Ammon's horn (tissue), 1 donor: ENCODE measurements at regions not wholly inside any gene's neighbourhood (a gene's known extent, or its start where the extent isn't known, plus 50 kb on each side); places are given as distances from the start of the nearest gene placed in this dataset.
"Not testable (repeated sequence)": the region's sequence is repeated elsewhere in the genome, so short reads cannot be mapped to it uniquely, and the experiment has no call there.

Experiments
- DNase-seq: peaks from one replicate; pipeline ENCODE4 v3.0.0-alpha.2; 2016; ENCODE audit warnings: low spot score

DNA sequence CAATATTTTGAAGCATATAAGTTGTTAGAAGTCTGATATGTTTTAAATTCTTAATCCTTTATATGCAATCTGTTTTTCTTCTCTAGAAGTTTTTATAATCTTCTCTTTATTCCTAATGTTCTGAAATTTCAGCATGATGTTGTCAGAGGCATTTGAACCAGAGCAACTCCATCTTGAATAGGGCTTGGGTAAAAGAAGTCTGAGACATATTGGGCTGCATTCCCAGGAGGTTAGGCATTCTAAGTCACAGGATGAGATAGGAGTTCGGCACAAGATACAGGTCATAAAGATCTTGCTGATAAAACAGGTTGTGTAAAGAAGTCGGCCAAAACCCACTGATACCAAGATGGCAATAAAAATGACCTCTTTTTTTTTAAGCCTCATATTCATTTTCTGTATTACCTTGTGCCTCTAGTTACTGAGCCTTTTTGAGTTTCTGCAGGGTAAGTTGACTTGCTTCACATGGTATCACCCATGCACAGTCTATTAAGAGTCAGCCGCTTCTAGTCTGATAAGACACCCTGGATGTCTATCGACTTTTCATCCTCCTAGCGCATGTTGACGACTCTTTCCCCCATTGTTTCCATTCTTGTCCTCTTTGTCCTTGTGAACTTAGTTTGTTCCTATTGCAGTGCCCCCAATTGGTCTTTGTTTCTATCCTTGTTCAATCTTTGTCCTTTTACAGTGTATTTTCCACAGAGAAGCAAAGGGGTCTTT, 80.8 kb upstream of the RNU6-1 start:
- DNase-seq = no peak

GRCh38 chr15:67922106-67922675, 82.3 kb upstream of the RNU6-1 start:
- no peak for DNase-seq

DNA sequence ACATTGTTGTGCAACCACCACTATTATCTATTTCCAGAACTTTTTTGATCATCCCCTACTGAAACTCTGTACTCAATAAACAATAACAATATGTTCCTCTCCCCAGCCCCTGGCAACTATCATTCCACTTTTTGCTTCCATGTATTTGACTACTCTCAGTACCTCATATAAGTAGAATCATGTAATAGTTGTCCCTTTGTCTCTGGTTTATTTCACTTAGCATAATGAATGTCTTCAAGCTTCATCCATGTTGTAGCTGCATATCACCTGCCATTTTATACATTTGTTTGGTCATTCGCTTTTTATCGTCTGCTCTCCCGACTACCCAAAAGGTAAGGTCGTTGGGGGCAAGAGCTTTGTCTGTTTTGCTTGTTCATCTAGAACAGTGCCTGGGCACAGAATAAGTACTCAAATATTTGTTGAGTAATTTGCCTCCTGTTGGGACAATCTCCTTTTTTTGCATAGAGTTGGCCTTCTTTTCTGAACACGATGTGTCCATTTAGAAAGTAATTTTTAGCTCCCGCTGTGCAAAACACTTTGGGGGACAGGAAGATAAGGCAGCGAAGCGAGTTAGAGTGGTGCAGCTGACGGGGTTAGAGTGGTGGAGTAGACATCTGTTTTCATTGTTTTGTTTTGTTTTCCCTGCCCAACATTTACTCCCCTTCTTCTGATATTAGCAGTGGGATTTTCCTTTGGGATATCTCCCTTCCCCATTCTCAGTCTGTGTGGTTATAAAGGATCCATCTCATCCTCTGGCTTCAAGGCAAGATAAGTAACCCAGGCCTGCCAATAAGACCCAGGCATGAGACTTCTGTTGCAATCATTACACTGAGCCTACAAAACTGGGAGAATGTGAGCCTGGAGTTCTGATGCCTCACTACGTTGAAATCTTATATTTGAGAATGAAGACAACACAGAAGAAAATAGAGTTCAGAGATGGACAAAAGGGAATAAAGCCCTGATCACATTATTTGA, 83.4 kb upstream of the RNU6-1 start:
- no peak for DNase-seq

GRCh38 chr15:67924359-67924974, 84.6 kb upstream of the RNU6-1 start:
- DNase-seq = no peak

DNA sequence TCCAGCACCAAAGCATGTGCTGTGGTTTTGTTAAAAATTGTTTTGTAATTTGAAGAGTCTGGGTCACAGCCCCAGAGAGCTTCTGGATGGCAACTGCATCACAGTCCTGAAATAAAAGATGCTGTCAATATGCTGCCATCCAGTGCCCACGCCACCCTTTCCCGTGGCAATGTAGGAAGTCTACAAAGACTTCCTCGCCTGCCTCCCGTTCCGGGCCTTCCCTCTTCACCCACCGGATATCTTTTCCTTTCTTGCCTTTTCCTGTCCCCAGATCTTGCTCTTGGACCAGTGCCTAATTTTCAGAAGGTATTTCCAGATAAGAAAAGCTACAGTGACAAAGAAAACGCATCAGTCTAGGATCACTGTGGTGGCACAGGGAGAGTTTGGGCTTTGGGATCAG, 85.3 kb upstream of the RNU6-1 start:
- DNase-seq = no peak

DNA sequence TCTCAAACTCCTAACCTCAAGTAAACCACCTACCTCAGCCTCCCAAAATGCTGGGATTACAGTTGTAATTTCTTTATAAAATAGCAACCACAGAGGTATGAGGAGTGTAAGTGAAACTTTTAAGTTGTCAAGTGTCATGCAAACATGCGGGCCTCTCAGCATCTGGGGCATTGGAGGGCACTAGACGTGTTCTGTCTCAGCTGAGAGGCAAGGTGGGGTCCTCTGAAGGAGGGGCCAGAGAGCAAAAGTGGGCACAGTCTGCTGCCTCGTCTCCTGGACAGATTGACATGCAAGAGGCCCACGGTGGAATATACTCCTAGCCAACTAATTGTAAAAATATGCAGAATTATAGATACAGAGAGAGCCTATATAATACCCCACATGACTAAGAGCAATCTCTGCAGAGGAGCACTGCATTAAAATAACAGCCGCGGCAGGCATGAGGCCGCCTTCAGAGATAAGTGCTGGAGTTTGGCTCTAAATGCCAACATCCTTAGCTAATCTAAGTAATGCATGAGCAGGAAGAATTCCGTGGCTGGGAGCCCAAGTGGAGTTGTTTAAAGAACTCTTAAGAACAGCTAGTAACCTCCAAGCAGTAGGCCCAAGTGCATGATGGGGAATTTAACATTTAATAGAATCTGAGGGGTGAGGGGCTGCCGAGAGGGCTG, 87.8 kb upstream of the RNU6-1 start:
- DNase-seq = no peak

DNA sequence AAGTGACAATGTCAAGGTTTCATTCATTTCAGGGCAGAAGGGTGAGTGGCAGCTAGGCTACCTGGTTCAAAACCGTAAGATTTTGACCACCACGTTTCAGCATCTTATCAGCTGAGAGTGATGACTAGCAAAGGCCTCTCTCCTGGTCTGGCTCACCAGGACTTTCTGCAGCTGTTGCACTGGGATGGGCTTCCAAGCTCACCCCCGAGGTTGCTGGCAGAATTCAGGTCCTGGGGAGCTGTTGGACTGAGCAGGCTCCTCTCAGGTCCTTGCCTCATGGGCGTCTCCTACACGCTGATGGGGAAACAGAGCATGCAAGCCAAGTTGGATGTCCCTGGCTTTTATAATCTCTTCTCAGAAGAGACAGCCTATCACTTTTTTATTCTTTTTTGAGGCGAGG, 88.8 kb upstream of the RNU6-1 start:
- DNase-seq = no peak

DNA sequence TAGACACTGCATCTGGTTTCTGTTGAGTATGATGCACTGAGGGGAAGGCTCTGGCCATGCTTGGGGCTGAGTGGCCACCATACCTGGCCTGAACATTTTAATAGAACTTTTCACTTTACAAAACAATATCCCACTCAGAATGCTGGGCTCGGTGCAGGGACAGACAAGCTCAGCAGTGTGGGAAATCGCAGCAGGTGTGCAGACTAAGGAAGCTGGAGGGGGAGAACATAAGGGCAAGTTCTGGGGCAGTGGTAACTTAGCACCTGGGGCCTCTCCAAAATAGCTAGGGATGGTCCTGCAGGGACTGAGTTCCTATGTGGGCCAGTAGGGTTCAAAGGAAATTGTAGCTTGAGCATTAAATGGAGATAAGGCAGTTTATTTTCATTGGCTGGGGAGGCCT, 90.9 kb upstream of the RNU6-1 start:
- DNase-seq = no peak

- no peak for DNase-seq
Observed at GRCh38 chr15:67931861-67932260, 92.0 kb upstream of the RNU6-1 start.

DNA sequence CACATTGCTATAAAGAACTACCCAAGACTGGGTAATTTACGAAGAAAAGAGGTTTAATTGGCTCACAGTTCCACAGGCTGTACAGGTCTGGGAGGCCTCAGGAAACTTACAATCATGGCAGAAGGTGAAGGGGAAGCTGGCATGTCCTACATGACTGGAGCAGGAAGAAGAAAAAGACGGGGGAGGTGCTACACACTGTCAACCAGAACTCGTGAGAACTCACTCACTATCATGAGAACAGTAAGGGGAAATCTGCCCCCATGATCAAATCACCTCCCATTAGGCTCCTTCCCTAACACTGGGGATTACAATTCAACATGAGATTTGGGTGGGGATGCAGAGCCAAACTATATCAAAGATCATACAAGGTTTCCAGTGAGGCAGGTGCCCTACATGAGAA, 94.3 kb upstream of the RNU6-1 start:
- not testable (repeated sequence) for DNase-seq

GRCh38 chr15:67935244-67935643, 95.4 kb upstream of the RNU6-1 start:
- no peak for DNase-seq

DNA sequence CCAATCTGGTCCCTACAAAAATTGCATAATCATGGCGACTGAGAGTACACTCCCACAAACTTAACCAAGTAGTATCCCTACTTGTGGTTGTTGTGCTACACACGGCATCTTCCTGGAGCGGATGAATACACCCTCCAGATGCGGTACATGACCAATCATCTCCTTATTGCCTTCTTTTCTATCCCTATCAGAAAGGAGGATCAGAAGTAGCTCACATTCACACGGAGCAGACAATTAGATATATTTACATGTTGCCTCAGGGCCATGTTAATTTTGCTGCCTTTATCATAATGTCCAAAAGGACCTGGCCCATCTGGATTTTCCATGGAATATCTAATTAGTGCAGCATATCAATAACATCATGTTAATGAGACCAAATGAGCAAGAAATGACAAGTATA, 96.4 kb upstream of the RNU6-1 start:
- DNase-seq = no peak

DNA sequence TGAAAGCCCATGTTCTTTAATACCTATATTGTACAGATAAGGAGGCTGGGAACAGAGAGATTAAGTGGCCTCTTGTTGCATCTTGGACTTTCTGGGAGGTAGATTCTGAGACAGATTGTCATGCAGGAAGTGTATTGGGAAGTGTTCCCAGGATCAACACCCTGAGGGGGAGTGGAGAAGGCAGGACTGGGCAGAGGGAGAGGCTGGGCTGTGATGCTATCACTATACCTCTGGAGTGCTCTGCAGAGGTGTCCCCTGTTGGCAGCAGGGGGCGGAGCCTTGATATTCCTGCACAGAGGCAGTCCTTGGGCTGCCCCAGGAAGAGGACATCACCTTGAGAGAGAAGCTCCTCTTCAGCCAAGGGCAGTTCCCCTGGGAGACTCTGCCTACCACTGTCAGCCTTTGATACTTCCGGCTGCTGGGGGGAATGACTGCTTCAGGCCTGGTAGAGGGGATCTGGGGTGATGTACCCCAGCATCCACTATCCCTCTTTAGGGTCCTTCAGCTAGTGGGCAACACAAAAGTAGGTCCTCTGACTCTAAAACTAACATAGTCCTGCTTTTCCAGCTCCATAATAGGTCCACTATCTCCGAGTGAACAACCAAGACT, 97.4 kb upstream of the RNU6-1 start:
- DNase-seq = no peak

DNA sequence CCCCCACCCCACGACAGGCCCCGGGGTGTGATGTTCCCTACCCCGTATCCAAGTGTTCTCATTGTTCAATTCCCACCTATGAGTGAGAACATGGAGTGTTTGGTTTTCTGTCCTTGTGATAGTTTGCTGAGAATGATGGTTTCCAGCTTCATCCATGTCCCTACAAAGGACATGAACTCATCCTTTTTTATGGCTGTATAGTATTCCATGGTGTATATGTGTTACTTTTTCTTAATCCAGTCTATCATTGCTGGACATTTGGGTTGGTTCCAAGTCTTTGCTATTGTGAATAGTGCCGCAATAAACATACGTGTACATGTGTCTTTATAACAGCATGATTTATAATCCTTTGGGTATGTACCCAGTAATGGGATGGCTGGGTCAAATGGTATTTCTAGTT, 99.3 kb upstream of the RNU6-1 start:
- DNase-seq = not testable (repeated sequence)

- DNase-seq = not testable (repeated sequence)
Observed at GRCh38 chr15:67939588-67940323, 99.9 kb upstream of the RNU6-1 start.

DNA sequence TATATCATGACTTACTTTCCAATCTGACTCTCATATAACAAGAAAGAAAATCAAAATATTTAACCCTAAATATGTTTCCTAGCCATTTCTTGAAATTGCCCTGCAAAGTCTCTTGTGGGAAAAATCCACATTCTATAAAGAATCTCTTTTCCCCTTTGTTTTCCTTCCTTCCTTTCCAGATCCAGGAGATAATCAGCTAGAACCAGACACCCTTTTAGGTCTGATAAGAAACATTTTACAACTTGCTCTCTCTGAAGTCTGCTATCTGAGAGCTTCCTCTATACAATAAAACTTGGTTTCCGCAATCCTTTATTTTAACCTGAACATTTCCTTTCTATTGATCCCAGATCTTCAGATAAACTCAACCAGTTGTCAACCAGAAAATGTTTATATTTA, 100.5 kb upstream of the RNU6-1 start:
- DNase-seq = no peak

DNA sequence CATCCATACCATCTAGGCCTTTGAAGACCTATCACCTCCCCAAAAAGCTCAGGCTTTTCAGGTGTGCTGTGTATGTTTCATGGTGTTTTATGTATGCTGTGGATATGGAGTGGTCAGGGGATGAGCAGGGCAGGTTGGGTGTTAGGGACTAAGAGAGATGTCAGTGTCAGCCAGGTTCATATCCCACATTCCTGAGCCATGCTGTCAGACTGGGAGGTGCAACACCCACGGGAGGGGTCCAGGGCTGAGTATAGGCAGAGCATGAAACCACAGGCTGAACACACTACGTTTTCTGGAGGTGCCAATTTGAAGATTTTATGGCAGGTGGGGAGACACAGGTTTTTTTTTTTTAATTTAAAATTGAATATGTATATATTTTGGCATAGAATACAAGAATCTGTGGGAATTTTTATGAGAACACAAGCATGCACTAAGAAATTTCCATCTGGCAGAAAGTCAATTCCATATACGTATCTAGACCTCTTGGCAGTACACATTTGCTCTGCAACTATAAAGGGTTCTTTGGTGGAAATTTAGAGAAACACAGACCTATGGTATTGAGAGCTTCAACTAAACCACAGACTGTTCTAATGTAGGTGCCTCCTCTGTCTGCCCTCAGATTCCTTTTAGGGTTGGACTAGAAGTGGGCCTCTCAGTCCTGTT, 101.9 kb upstream of the RNU6-1 start:
- DNase-seq = no peak

GRCh38 chr15:67943475-67943874, 103.6 kb upstream of the RNU6-1 start:
- DNase-seq = no peak

DNA sequence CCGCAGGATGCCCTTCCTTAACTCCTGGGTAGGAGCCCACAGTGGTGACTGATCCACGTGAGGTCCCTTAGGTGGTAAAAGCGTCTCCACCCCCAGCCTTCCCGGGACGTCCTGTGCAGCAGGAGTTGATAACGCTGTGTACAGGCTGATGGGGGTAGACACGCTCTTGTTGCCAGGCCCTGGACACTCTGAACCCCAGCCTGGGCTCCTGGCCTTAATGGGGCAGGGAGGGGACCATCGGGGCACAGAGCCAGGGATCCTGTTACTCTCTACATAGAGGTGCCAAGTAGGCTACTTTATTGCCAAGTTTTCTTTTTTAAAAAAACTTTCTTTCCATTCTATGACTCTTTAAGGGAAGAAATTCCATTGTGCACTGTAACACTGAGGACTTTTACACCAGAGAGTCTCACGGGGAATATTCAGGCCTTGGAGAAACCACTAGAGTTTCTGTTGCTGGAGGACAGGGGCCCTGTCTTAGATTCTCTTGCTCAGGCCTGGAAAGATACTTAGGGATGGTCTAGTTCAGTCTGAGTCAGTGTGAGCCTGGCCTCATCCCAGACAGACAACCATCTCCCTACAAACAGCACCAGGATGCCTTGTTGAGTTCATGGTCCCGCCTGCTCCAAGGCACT, 104.3 kb upstream of the RNU6-1 start:
- DNase-seq = no peak

GRCh38 chr15:67945131-67945530, 105.3 kb upstream of the RNU6-1 start:
- DNase-seq = no peak
